HepG2 (cell line): ENCODE measurements at regions not wholly inside any gene's neighbourhood (a gene's known extent, or its start where the extent isn't known, plus 50 kb on each side); places are given as distances from the start of the nearest gene placed in this dataset.

Source experiments
- ATM ChIP-seq: fragments of 450-650 bp; IDR thresholded peaks from 2 replicates; pipeline ENCODE4 v1.7.1; 2017; ENCODE audit warnings: mild to moderate bottlenecking, borderline replicate concordance
- BCL6 ChIP-seq: IDR thresholded peaks from 2 replicates; pipeline ENCODE4 v1.6.1; 2016; ENCODE audit warnings: missing genetic modification reagents, missing compliant biosample characterization
- MATR3 ChIP-seq: sonication (generic); formaldehyde crosslinking; IDR thresholded peaks from 2 replicates; pipeline ENCODE4 v1.4.0; 2020; ENCODE audit warnings: missing genetic modification reagents
- POGZ ChIP-seq: sonication (generic); formaldehyde crosslinking; IDR thresholded peaks from 2 replicates; pipeline ENCODE4 v1.4.0; 2020; ENCODE audit warnings: mild to moderate bottlenecking, missing genetic modification reagents
- SMARCE1 ChIP-seq: fragments of 450-650 bp; IDR thresholded peaks from 2 replicates; pipeline ENCODE4 v1.6.1; 2017; ENCODE audit warnings: borderline replicate concordance
- SUZ12 ChIP-seq: fragments of 150-350 bp; IDR thresholded peaks from 2 replicates; pipeline ENCODE4 v1.6.1; 2014; ENCODE audit warnings: low read depth, low read length
- TAF1 ChIP-seq: sonication (generic); formaldehyde crosslinking; IDR thresholded peaks from 2 replicates; pipeline ENCODE4 v1.4.0; 2020; ENCODE audit warnings: missing genetic modification reagents
- ZNF510 ChIP-seq: sonication (generic); formaldehyde crosslinking; IDR thresholded peaks from 2 replicates; pipeline ENCODE4 v1.4.0; 2020; ENCODE audit warnings: low read depth, mild to moderate bottlenecking, missing genetic modification reagents
- ZNF761 ChIP-seq: sonication (generic); formaldehyde crosslinking; conservative IDR thresholded peaks from 2 replicates; pipeline ENCODE4 v1.4.0; 2020; ENCODE audit warnings: mild to moderate bottlenecking, missing genetic modification reagents
- ZSCAN25 ChIP-seq: sonication (generic); formaldehyde crosslinking; IDR thresholded peaks from 2 replicates; pipeline ENCODE4 v1.8.0; 2022; ENCODE audit warnings: mild to moderate bottlenecking, missing genetic modification reagents
- TF ChIP-seq, protein P1 (sequence below): sonication (generic); formaldehyde crosslinking; IDR thresholded peaks from 2 replicates; pipeline ENCODE4 v1.5.1; 2020; ENCODE audit warnings: mild to moderate bottlenecking, missing genetic modification reagents, moderate library complexity
- TF ChIP-seq, protein P2 (sequence below): fragments of 450-650 bp; IDR thresholded peaks from 2 replicates; pipeline ENCODE4 v1.6.1; 2017
- TF ChIP-seq, protein P3 (sequence below): sonication (generic); formaldehyde crosslinking; IDR thresholded peaks from 2 replicates; pipeline ENCODE4 v1.4.0; 2020; ENCODE audit warnings: missing genetic modification reagents
- TF ChIP-seq, protein P4 (sequence below): sonication (generic); formaldehyde crosslinking; IDR thresholded peaks from 2 replicates; pipeline ENCODE4 v1.4.0; 2020; ENCODE audit warnings: missing genetic modification reagents
- TF ChIP-seq, protein P5 (sequence below): sonication (generic); formaldehyde crosslinking; IDR thresholded peaks from 2 replicates; pipeline ENCODE4 v1.9.0; 2021; ENCODE audit warnings: mild to moderate bottlenecking, missing genetic modification reagents

DNA sequence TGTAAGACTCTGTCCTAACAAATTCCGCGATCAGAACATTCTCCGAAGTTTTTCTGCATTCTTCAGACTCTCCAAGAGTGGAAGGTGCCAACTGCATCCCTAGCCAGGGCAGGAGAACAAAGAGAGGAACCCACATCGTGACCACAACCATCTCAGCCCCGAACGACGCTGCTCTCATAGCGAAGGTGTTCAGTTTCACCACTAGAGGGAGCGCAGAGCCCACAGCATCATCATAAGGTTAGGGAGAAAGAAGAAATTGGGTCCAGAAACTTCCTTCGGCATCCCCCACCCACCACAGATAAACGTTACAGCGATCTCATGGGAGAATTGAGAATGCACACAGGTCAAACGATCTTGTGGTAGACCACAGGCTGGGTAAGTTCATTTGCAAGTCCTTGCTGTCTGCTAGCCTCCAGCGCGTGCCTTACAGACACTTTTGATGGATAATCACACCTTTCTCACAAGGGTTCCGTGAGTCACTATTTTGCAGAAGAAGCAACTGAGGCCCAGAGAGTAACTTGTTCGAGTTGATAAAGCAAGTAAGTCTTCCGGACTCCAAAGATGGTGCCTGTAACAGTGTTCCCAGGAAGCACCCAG lies 53.7 kb upstream of the ARL4C start (continued):
- TF ChIP-seq MATR3 (no peak), SUZ12 (no peak), SMARCE1 (no peak), POGZ (CRISPR knock-in tag) (no peak), ZNF510 (no peak), ZSCAN25 (CRISPR knock-in tag) (no peak), ATM (no peak), TAF1 (CRISPR knock-in tag) (no peak), ZNF761 (CRISPR knock-in tag) (no peak), BCL6 (CRISPR knock-in tag) (peak; percentile 29; the same call in 1 of the 2 replicates)
- TF ChIP-seq, protein P1, sequence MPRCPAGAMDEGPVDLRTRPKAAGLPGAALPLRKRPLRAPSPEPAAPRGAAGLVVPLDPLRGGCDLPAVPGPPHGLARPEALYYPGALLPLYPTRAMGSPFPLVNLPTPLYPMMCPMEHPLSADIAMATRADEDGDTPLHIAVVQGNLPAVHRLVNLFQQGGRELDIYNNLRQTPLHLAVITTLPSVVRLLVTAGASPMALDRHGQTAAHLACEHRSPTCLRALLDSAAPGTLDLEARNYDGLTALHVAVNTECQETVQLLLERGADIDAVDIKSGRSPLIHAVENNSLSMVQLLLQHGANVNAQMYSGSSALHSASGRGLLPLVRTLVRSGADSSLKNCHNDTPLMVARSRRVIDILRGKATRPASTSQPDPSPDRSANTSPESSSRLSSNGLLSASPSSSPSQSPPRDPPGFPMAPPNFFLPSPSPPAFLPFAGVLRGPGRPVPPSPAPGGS = no peak
- TF ChIP-seq, protein P2, sequence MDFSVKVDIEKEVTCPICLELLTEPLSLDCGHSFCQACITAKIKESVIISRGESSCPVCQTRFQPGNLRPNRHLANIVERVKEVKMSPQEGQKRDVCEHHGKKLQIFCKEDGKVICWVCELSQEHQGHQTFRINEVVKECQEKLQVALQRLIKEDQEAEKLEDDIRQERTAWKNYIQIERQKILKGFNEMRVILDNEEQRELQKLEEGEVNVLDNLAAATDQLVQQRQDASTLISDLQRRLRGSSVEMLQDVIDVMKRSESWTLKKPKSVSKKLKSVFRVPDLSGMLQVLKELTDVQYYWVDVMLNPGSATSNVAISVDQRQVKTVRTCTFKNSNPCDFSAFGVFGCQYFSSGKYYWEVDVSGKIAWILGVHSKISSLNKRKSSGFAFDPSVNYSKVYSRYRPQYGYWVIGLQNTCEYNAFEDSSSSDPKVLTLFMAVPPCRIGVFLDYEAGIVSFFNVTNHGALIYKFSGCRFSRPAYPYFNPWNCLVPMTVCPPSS = no peak
- TF ChIP-seq, protein P3, sequence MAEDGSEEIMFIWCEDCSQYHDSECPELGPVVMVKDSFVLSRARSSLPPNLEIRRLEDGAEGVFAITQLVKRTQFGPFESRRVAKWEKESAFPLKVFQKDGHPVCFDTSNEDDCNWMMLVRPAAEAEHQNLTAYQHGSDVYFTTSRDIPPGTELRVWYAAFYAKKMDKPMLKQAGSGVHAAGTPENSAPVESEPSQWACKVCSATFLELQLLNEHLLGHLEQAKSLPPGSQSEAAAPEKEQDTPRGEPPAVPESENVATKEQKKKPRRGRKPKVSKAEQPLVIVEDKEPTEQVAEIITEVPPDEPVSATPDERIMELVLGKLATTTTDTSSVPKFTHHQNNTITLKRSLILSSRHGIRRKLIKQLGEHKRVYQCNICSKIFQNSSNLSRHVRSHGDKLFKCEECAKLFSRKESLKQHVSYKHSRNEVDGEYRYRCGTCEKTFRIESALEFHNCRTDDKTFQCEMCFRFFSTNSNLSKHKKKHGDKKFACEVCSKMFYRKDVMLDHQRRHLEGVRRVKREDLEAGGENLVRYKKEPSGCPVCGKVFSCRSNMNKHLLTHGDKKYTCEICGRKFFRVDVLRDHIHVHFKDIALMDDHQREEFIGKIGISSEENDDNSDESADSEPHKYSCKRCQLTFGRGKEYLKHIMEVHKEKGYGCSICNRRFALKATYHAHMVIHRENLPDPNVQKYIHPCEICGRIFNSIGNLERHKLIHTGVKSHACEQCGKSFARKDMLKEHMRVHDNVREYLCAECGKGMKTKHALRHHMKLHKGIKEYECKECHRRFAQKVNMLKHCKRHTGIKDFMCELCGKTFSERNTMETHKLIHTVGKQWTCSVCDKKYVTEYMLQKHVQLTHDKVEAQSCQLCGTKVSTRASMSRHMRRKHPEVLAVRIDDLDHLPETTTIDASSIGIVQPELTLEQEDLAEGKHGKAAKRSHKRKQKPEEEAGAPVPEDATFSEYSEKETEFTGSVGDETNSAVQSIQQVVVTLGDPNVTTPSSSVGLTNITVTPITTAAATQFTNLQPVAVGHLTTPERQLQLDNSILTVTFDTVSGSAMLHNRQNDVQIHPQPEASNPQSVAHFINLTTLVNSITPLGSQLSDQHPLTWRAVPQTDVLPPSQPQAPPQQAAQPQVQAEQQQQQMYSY (CRISPR knock-in tag) = no peak
- TF ChIP-seq, protein P4, sequence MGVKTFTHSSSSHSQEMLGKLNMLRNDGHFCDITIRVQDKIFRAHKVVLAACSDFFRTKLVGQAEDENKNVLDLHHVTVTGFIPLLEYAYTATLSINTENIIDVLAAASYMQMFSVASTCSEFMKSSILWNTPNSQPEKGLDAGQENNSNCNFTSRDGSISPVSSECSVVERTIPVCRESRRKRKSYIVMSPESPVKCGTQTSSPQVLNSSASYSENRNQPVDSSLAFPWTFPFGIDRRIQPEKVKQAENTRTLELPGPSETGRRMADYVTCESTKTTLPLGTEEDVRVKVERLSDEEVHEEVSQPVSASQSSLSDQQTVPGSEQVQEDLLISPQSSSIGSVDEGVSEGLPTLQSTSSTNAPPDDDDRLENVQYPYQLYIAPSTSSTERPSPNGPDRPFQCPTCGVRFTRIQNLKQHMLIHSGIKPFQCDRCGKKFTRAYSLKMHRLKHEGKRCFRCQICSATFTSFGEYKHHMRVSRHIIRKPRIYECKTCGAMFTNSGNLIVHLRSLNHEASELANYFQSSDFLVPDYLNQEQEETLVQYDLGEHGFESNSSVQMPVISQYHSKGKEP (CRISPR knock-in tag) = no peak
- TF ChIP-seq, protein P5, sequence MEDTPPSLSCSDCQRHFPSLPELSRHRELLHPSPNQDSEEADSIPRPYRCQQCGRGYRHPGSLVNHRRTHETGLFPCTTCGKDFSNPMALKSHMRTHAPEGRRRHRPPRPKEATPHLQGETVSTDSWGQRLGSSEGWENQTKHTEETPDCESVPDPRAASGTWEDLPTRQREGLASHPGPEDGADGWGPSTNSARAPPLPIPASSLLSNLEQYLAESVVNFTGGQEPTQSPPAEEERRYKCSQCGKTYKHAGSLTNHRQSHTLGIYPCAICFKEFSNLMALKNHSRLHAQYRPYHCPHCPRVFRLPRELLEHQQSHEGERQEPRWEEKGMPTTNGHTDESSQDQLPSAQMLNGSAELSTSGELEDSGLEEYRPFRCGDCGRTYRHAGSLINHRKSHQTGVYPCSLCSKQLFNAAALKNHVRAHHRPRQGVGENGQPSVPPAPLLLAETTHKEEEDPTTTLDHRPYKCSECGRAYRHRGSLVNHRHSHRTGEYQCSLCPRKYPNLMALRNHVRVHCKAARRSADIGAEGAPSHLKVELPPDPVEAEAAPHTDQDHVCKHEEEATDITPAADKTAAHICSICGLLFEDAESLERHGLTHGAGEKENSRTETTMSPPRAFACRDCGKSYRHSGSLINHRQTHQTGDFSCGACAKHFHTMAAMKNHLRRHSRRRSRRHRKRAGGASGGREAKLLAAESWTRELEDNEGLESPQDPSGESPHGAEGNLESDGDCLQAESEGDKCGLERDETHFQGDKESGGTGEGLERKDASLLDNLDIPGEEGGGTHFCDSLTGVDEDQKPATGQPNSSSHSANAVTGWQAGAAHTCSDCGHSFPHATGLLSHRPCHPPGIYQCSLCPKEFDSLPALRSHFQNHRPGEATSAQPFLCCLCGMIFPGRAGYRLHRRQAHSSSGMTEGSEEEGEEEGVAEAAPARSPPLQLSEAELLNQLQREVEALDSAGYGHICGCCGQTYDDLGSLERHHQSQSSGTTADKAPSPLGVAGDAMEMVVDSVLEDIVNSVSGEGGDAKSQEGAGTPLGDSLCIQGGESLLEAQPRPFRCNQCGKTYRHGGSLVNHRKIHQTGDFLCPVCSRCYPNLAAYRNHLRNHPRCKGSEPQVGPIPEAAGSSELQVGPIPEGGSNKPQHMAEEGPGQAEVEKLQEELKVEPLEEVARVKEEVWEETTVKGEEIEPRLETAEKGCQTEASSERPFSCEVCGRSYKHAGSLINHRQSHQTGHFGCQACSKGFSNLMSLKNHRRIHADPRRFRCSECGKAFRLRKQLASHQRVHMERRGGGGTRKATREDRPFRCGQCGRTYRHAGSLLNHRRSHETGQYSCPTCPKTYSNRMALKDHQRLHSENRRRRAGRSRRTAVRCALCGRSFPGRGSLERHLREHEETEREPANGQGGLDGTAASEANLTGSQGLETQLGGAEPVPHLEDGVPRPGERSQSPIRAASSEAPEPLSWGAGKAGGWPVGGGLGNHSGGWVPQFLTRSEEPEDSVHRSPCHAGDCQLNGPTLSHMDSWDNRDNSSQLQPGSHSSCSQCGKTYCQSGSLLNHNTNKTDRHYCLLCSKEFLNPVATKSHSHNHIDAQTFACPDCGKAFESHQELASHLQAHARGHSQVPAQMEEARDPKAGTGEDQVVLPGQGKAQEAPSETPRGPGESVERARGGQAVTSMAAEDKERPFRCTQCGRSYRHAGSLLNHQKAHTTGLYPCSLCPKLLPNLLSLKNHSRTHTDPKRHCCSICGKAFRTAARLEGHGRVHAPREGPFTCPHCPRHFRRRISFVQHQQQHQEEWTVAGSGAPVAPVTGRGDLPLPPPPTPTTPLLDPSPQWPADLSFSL (CRISPR knock-in tag) = no peak
